Neuronal stem cell (in vitro differentiated cells): ENCODE measurements at regions not wholly inside any gene's neighbourhood (a gene's known extent, or its start where the extent isn't known, plus 50 kb on each side); places are given as distances from the start of the nearest gene placed in this dataset.

Experiments
- DNase-seq: peaks from one replicate; pipeline ENCODE4 v3.0.0-alpha.2; 2013; ENCODE audit warnings: low spot score
- H2AFZ ChIP-seq: one replicate; pipeline ENCODE4 v1.6.1; 2013; ENCODE audit warnings: mild to moderate bottlenecking, low read length, inconsistent platforms
- H2AK5ac ChIP-seq: 2 replicates; pipeline ENCODE4 v1.6.1; 2013; ENCODE audit warnings: low read depth, mild to moderate bottlenecking, inconsistent platforms, low read length, moderate library complexity, mixed read lengths
- H2BK120ac ChIP-seq: 2 replicates; pipeline ENCODE4 v1.6.1; 2013; ENCODE audit warnings: low read depth, mild to moderate bottlenecking, inconsistent platforms, low read length, moderate library complexity, mixed read lengths
- H2BK12ac ChIP-seq: one replicate; pipeline ENCODE4 v1.6.1; 2013; ENCODE audit warnings: low read length, inconsistent platforms
- H2BK15ac ChIP-seq: 2 replicates; pipeline ENCODE4 v1.6.1; 2013; ENCODE audit warnings: mild to moderate bottlenecking, low read length, inconsistent platforms, mixed read lengths
- H2BK5ac ChIP-seq: one replicate; pipeline ENCODE4 v1.6.1; 2013; ENCODE audit warnings: inconsistent platforms, mild to moderate bottlenecking, low read length, moderate library complexity
- H3K14ac ChIP-seq: one replicate; pipeline ENCODE4 v1.6.1; 2013; ENCODE audit warnings: low read length, inconsistent platforms
- H3K18ac ChIP-seq: 2 replicates; pipeline ENCODE4 v1.6.1; 2013; ENCODE audit warnings: low read length, inconsistent platforms
- H3K23ac ChIP-seq: 2 replicates; pipeline ENCODE4 v1.6.1; 2013; ENCODE audit warnings: low read depth, mild to moderate bottlenecking, mixed read lengths, low read length, inconsistent platforms; ENCODE audit not compliant: poor library complexity
- H3K27ac ChIP-seq: replicated peaks from 3 replicates; pipeline ENCODE4 v1.5.1; 2013; ENCODE audit warnings: low read length, inconsistent platforms
- H3K27me3 ChIP-seq, 3 experiments: 2 replicates each; pipeline ENCODE4 v1.6.1; 2013; ENCODE audit warnings: low read length in 3 of 3, mild to moderate bottlenecking in 2 of 3, inconsistent platforms in 1 of 3, low read depth in 1 of 3, mixed read lengths in 1 of 3, moderate library complexity in 1 of 3; ENCODE audit not compliant: control insufficient read depth in 3 of 3, insufficient read depth in 3 of 3
- H3K36me3 ChIP-seq, 2 donors: replicated peaks in 1 of 2; 2 replicates each; pipeline ENCODE4 v1.6.1; 2013; ENCODE audit warnings: low read length in 2 of 2; ENCODE audit not compliant: control insufficient read depth in 2 of 2, insufficient read depth in 2 of 2
- H3K4ac ChIP-seq: 2 replicates; pipeline ENCODE4 v1.6.1; 2013; ENCODE audit warnings: inconsistent platforms, mild to moderate bottlenecking, low read length, moderate library complexity
- H3K4me1 ChIP-seq, 2 donors: 1 replicate in 1 of 2; 2 replicates in 1 of 2; pipeline ENCODE4 v1.6.1; 2013; ENCODE audit warnings: low read length in 2 of 2, low read depth in 1 of 2; ENCODE audit not compliant: control insufficient read depth in 2 of 2, insufficient read depth in 1 of 2
- H3K4me2 ChIP-seq: one replicate; pipeline ENCODE4 v1.6.1; 2013; ENCODE audit warnings: mild to moderate bottlenecking, low read length, inconsistent platforms; ENCODE audit not compliant: insufficient read depth, poor library complexity, severe bottlenecking
- H3K4me3 ChIP-seq, 2 donors: 2 replicates each; pipeline ENCODE4 v1.5.1; 2013; ENCODE audit warnings: low read length in 2 of 2, mild to moderate bottlenecking in 2 of 2, inconsistent platforms in 1 of 2, moderate library complexity in 1 of 2
- H3K79me1 ChIP-seq: one replicate; pipeline ENCODE4 v1.6.1; 2013; ENCODE audit warnings: low read depth, mild to moderate bottlenecking, inconsistent platforms, low read length, moderate library complexity
- H3K9ac ChIP-seq: one replicate; pipeline ENCODE4 v1.6.1; 2013; ENCODE audit warnings: mild to moderate bottlenecking, low read depth, low read length, inconsistent platforms; ENCODE audit not compliant: poor library complexity
- H3K9me3 ChIP-seq, 2 donors: replicated peaks in 1 of 2; 2 replicates each; pipeline versions ENCODE3 to v1.6.1; 2013; ENCODE audit warnings: low read length in 2 of 2, mild to moderate bottlenecking in 2 of 2, inconsistent platforms in 1 of 2, low read depth in 1 of 2, mixed read lengths in 1 of 2, moderate library complexity in 1 of 2; ENCODE audit not compliant: control insufficient read depth in 2 of 2, insufficient read depth in 1 of 2
- H4K8ac ChIP-seq: one replicate; pipeline ENCODE4 v1.6.1; 2013; ENCODE audit warnings: low read depth, mild to moderate bottlenecking, inconsistent platforms, low read length, moderate library complexity
- H4K91ac ChIP-seq: one replicate; pipeline ENCODE4 v1.6.1; 2013; ENCODE audit warnings: low read length, low read depth, mild to moderate bottlenecking, inconsistent platforms; ENCODE audit not compliant: poor library complexity
- WGBS, 2 donors: extraction: QIAGEN DNeasy Blood & Tissue Kit; methylation state at CpG; one replicate each; pipeline ENCODE4 v1.1.7; 2013; ENCODE audit warnings: missing lambda C conversion rate in 2 of 2, mixed read lengths in 1 of 2; ENCODE audit not compliant: insufficient read length in 2 of 2, insufficient replicate concordance in 1 of 2; ENCODE audit errors: extremely low coverage in 2 of 2; 5-methylcytosine and 5-hydroxymethylcytosine counted together

GRCh38 chr9:11063263-11063662, 450.5 kb upstream of the PTPRD start:
- Histone ChIP-seq H3K4me3 (no peak overlapping the region), H4K8ac (no peak overlapping the region), H3K4ac (no peak overlapping the region), H3K23ac (no peak overlapping the region), H3K4me1 (no peaks in the 10 kb centered on the region), H3K14ac (no peak overlapping the region), H3K9ac (no peak overlapping the region), H3K4me2 (no peak overlapping the region), H2AFZ (no peak overlapping the region), H3K79me1 (no peaks in the 10 kb centered on the region), H3K9me3 (no peaks in the 10 kb centered on the region), H4K91ac (no peak overlapping the region), H2BK5ac (no peak overlapping the region), H3K18ac (no peak overlapping the region), H2AK5ac (no peak overlapping the region), H2BK15ac (no peak overlapping the region), H3K27ac (no peak overlapping the region), H3K36me3 (no peaks in the 10 kb centered on the region), H2BK120ac (no peak overlapping the region), H3K27me3 (no peaks in the 10 kb centered on the region), H2BK12ac (no peak overlapping the region)
- DNase-seq, result no peak

GRCh38 chr9:11064909-11065308, 452.1 kb upstream of the PTPRD start:
- H2BK120ac ChIP-seq, result no peak overlapping the region
- H4K8ac ChIP-seq, result no peak overlapping the region
- no peaks in the 10 kb centered on the region for H3K36me3 ChIP-seq
- no peak overlapping the region for H3K4ac ChIP-seq
- H3K4me3 ChIP-seq, result no peak overlapping the region
- WGBS, 2 donors, result no CpG with 5 or more reads among the region's 9 CpGs
- no peak for DNase-seq
- H3K23ac ChIP-seq, result no peak overlapping the region
- H2AK5ac ChIP-seq, result no peak overlapping the region
- no peak overlapping the region for H4K91ac ChIP-seq
- H3K4me1 ChIP-seq, result no peaks in the 10 kb centered on the region
- no peak overlapping the region for H2BK15ac ChIP-seq
- no peak overlapping the region for H3K18ac ChIP-seq
- no peak overlapping the region for H3K14ac ChIP-seq
- no peak overlapping the region for H3K9ac ChIP-seq
- no peaks in the 10 kb centered on the region for H3K79me1 ChIP-seq
- H2BK12ac ChIP-seq, result no peak overlapping the region
- H3K9me3 ChIP-seq, result no peaks in the 10 kb centered on the region
- H3K27me3 ChIP-seq, result no peaks in the 10 kb centered on the region
- no peak overlapping the region for H2BK5ac ChIP-seq
- no peak overlapping the region for H3K27ac ChIP-seq
- no peak overlapping the region for H2AFZ ChIP-seq
- no peak overlapping the region for H3K4me2 ChIP-seq

GRCh38 chr9:11072176-11072575, 459.4 kb upstream of the PTPRD start:
- Histone ChIP-seq H3K4me2 (no peak overlapping the region), H4K8ac (no peak overlapping the region), H3K4ac (no peak overlapping the region), H3K27ac (no peak overlapping the region), H4K91ac (no peak overlapping the region), H3K9ac (no peak overlapping the region), H2BK15ac (no peak overlapping the region), H2BK120ac (no peak overlapping the region), H2BK12ac (no peak overlapping the region), H3K9me3 (no peaks in the 10 kb centered on the region), H3K79me1 (no peaks in the 10 kb centered on the region), H2BK5ac (no peak overlapping the region), H3K4me3 (no peak overlapping the region), H3K27me3 (no peaks in the 10 kb centered on the region), H3K23ac (no peak overlapping the region), H3K18ac (no peak overlapping the region), H2AFZ (no peak overlapping the region), H3K4me1 (no peaks in the 10 kb centered on the region), H3K14ac (no peak overlapping the region), H2AK5ac (no peak overlapping the region), H3K36me3 (no peaks in the 10 kb centered on the region)
- no peak for DNase-seq
- WGBS, 2 donors, result no CpG with 5 or more reads among the region's 1 CpG

GRCh38 chr9:11086561-11086960, 473.8 kb upstream of the PTPRD start:
- no peak for DNase-seq
- Histone ChIP-seq H2BK120ac (no peak overlapping the region), H2BK15ac (no peak overlapping the region), H2BK5ac (no peak overlapping the region), H3K79me1 (no peaks in the 10 kb centered on the region), H2BK12ac (no peak overlapping the region), H3K4me2 (no peak overlapping the region), H2AK5ac (no peak overlapping the region), H4K8ac (no peak overlapping the region), H3K4me3 (no peak overlapping the region), H3K9ac (no peak overlapping the region), H3K9me3 (no peaks in the 10 kb centered on the region), H4K91ac (no peak overlapping the region), H3K27ac (no peak overlapping the region), H3K4ac (no peak overlapping the region), H2AFZ (no peak overlapping the region), H3K14ac (no peak overlapping the region), H3K18ac (no peak overlapping the region), H3K36me3 (no peaks in the 10 kb centered on the region), H3K27me3 (no peaks in the 10 kb centered on the region), H3K23ac (no peak overlapping the region), H3K4me1 (no peaks in the 10 kb centered on the region)
- WGBS, 2 donors, result no CpG with 5 or more reads among the region's 2 CpGs
